ENCODE measurements at regions not wholly inside any gene's neighbourhood (a gene's known extent, or its start where the extent isn't known, plus 50 kb on each side); places are given as distances from the start of the nearest gene placed in this dataset.

GRCh38 chr20:39523405-39523804 lies 561.3 kb downstream of the DHX35 start:
- DNase-seq = no peak

DNA sequence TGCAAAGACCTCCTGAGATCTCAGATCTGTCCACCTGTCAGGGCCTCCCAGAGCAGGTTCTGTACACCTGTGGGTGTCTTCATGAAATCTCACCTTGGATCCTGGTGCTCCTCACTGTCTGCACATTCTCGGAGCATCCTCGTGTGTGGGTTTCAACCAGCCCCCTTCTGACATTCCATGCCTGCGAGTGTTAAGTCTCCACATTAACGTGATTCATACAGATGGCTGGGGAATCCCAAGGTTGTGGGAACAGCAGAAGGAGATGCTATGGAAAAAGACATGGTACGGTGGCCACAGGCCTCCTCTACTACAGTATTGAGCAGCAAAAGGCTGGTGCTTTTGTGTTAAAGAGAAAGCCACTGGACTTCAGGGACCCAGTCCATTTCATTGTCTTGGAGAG lies 556.5 kb downstream of the DHX35 start:
- no peak for DNase-seq

- no peak for DNase-seq
Measured at GRCh38 chr20:39516964-39517363, 554.8 kb downstream of the DHX35 start.

DNA sequence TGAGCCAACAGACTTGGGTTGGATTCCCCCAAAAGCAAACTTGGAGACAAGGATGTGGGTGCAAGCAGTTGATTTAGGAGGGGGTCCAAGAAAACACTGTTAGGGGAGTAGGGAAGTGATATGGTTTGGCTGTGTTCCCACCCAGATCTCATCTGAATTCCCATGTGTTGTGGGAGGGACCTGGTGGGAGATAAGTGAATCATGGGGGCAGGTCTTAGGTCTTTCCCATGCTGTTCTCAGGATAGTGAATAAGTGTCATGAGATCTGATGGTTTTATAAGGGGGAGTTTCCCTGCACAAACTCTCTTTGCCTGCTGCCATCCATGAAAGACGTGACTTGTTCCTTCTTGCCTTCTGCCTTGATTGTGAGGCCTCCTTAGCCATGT lies 542.6 kb downstream of the DHX35 start:
- no peak for DNase-seq

DNA sequence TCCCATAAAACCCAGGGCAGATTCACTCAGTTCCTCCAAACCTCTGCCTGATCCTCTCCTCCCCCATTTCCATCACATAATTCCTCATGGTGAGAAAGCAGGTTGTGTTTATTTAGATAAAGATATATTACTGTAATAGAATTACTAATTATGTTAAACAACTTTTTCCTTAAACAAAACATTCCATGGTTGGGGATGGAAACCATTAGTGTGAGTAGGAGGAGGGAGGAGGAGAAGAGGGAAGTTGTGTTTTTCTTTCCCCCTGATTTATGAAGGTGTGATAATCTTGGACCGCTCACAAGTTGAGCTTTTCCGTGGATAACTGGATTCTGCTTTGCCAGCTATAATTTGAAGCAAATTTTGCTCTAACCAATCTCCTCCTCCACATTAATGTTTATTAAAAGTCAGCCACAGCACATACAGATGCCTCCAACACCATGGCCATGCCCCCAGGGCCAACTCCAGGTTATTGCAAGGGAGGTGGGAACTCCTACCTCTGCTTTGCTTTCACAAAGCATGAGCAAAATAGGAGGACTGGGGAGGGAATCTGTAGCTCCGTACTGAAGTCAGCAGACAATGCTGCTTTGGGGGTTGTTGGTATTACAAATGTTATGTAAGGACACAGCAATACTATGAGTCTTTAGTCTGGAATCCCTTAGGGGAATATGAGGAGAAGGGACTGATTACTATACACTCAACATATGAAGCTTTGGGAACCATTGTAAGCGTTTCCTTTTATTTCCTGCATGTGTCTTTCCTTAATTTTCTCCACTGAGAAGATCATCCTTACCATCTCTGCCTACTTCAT lies 542.0 kb downstream of the DHX35 start:
- DNase-seq = no peak

GRCh38 chr20:39492223-39492797 lies 530.2 kb downstream of the DHX35 start:
- no peak for DNase-seq

GRCh38 chr20:39491711-39492110 lies 529.6 kb downstream of the DHX35 start:
- no peak for DNase-seq

DNA sequence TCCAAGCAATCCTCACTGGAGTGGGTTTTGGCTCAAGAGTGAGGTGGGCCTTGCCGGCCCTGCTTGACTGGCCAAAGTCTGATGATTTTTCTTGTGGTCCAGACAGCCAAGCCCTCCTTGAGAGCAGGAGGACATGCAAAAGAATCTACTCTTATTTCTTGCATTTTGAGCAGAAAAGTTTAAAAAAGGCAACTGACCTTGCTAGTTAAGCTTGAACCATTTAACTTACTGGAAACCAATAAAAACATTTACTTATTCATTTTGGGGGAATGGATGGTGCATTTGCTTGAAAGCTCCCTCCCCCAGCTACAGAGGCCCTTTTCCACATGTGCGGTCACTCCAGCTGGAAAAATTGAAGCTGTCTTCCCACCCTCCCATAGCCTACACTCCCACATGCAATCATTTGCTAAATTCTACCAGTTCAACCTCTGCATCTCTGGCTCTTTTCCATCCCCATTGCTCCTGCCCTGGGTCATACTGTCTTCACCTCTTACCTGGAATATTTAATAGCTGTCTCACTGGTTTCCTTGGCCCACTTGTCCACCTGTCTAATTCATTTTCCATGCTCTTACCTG lies 527.9 kb downstream of the DHX35 start:
- no peak for DNase-seq

DNA sequence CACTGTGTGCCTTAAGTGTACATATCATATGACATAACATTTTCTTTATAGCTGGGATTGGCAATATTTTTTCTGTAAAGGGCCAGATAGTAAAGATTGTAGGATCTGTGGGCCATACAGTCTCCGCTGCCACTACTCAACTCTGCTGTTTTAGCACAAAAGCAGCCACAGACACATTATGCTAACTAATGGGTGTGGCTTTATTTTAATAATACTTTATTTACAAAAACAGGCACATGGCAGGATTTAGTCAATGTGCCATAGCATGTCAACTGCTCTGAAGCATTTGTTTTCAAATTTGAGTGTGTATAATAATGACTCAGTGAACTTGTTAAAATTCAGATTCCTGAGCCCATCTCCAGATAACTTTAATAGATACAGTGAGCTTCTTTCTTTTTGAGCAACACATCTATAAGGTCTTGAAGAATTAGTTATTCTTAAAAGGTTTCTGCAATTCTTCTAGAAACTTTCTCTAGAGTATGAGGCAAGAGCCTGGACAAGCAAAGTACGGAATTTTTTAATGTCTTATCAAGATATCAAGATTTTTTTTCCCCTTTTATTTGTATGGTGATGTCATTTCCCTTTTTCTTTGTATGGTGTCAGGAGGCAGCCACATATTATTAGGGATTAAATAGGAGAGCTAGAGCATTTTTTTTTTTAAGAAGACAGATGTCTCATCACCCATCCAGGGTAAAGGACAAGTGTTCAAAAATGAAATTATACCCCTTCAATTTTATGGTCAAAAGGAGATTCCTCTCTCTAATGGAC lies 518.3 kb downstream of the DHX35 start:
- DNase-seq = no peak

DNA sequence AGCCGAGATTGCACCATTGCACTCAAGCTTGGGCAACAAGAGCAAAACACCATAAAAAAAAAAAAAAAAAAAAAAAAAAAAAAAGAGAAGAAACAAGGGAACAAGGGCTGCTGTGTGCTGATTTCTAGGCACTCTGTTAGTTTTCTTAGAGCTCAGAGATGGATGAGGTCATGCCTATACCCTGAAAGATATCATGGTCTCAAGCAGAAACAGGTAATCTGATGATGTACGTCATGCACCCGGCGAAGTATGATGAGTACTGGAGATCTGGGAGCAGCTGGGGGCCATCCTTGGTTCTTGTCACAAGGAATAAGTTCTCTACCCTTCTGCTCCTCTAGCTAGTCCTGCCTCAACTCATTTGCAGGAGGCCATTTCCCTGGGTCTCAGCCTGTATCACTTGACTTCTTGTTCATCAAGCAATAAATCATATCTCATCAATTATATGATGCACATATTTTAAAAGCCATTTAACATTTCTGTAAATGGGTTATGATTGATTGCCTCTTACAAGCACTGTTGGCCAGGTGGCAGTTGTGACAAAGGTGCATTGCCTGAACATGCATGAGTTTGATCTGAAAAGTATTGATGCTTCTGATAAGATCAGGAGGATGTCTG lies 517.2 kb downstream of the DHX35 start:
- DNase-seq = no peak

GRCh38 chr20:39474879-39475278 lies 512.7 kb downstream of the DHX35 start:
- no peak for DNase-seq

GRCh38 chr20:39473536-39473935 lies 511.4 kb downstream of the DHX35 start:
- no peak for DNase-seq

GRCh38 chr20:39468703-39469102 lies 506.6 kb downstream of the DHX35 start:
- no peak for DNase-seq

DNA sequence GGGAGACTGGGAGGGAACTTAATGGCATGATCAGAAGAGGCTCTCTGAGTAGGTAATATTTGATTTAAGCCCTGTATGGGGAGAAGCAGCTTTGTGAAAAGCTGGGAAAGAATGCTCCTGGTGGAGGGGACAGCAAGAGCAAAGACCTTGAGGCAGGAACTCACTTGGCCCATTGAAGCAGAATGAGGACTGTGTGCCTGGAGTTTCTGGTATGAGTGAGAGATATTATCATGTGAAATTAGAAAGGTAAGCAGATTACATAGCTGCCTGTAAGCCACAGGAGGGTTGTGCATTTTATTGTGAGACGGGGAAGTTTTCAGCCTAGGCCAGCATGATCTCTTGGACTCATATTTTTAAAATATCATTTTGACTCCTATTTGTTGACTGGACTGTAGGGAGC lies 502.1 kb downstream of the DHX35 start:
- no peak for DNase-seq

GRCh38 chr20:39462416-39462945 lies 500.3 kb downstream of the DHX35 start:
- DNase-seq = no peak

DNA sequence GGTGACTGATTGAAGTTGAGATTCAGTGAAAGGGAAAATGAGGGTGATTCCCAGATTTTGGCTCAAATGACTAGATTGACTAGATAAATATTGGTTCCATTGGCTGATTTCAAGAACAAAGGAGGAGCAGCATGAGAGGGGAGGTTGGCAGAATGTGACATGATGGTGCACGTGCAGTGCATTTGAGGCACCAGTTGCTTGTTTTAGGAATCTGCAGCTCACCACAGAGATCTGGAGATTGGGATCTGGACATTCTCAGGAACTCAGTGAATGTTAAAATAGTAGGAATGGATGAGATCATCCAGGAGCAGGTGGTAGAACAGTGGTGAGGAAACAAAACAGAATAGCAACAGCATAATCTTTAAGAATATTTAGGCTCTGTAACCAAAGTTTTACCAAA lies 496.3 kb downstream of the DHX35 start:
- no peak for DNase-seq

- no peak for DNase-seq
Measured at GRCh38 chr20:39453890-39454289, 491.7 kb downstream of the DHX35 start.

DNA sequence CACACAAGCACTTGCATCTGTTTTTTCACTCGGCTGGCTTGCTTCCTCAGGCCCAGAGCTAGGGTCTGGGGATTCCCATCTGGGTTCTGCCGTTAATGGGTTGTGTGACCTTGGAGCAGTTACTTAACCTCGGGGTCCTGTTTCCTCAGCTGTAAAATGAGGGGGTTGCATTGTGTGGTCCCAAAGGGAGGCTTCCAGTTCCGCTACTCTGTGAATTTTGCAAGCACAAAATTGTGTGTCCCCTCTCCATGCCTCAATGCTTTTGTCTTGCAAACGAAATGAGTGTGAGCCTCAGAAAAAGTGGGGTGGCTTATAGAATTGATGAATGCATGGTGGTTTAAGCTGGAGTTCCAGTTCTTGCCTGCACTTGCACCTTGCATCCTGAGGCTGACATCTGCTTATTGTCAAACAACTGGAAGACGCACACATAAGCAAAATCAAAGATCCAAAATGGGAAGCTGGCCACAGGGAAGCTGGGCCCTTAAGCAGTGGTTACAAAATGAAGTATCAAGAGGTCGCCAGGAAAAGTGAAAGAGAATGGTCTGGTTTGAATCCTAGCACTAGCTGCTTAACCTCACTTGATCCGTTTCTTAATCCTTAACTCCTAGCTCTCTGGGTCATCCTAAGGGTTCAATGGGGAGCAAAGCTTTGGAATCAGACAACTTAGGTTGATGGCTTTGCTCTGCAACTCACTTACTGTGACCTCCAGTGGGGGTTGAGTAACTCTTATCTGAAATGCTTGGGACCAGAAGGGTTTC lies 490.6 kb downstream of the DHX35 start:
- DNase-seq = no peak

GRCh38 chr20:39451386-39451785 lies 489.2 kb downstream of the DHX35 start:
- no peak for DNase-seq

DNA sequence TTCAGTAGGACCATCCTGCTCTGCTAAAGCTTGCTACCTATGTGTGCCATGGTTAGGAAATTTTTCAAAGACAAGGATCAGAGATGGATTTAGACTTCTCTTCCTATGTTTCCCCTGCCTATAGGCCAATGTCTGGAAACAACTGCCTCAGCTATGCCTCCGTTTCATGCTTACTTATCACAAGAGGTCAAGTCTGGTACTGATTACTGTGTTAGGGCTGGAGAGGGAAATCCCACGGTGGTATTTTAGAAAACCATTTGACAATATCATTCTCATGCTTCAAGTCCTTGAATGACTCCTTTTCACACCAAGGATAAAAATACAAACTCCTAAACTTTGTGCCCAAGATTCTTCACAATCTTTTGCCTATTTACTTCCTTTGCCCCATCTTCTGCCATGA lies 484.3 kb downstream of the DHX35 start:
- no peak for DNase-seq

- DNase-seq = no peak
Measured at GRCh38 chr20:39445095-39445494, 483.0 kb downstream of the DHX35 start.

DNA sequence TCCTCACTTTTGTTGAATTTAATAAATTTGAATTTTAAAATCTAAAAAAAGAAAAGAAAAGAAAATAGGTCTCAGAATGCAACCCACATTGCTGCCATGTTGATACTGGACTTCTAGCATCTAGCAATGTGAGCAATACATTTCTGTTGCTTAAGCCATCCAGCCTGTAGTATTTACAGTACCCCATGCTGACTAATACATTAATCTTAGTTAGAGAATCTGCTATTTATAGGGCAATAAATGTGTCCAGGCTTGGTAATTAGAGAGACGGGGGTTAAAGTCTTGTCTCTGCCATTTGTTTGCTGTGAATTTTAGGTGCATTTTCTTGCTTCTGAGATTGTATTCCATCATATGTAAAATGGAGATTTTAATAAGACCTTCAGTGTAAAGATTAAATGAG lies 471.3 kb downstream of the DHX35 start:
- DNase-seq = no peak
